Stomach (tissue), 4 donors: ENCODE measurements at regions not wholly inside any gene's neighbourhood (a gene's known extent, or its start where the extent isn't known, plus 50 kb on each side); places are given as distances from the start of the nearest gene placed in this dataset.
"Not testable (repeated sequence)": the region's sequence is repeated elsewhere in the genome, so short reads cannot be mapped to it uniquely, and the experiment has no call there.

Experiments used
- CTCF ChIP-seq, 7 experiments: fragments of 450-650 bp in 4 of 7; fragments of 200-600 bp in 3 of 7; sonication (generic) in 3 of 7; IDR thresholded peaks; one replicate each; pipeline ENCODE4 v1.5.1; 2016 to 2019; ENCODE audit warnings: antibody characterized with exemption in 7 of 7, control low read depth in 2 of 7, mild to moderate bottlenecking in 1 of 7
- POLR2A ChIP-seq, 4 donors: fragments of 450-650 bp; IDR thresholded peaks; one replicate each; pipeline ENCODE4 v1.6.1; 2016; ENCODE audit warnings: antibody characterized with exemption in 4 of 4, control low read depth in 2 of 4, mild to moderate bottlenecking in 1 of 4, moderate library complexity in 1 of 4
- POLR2AphosphoS5 ChIP-seq, 3 donors: sonication (generic); formaldehyde crosslinking; IDR thresholded peaks; one replicate each; pipeline ENCODE4 v1.6.1; 2016; ENCODE audit warnings: antibody characterized with exemption in 3 of 3

GRCh38 chr5:110985882-110986281, 85.6 kb upstream of the TSLP start:
- TF ChIP-seq POLR2A, CTCF, POLR2AphosphoS5 (IDR thresholded peaks at IDR 0.05): not testable (repeated sequence)
